HEK293 (cell line): ENCODE measurements at regions not wholly inside any gene's neighbourhood (a gene's known extent, or its start where the extent isn't known, plus 50 kb on each side); places are given as distances from the start of the nearest gene placed in this dataset.

ENCODE experiments used
- CTCF ChIA-PET: fragments of 350-600 bp; formaldehyde crosslinking; extraction: SDS; loops from one replicate; lab custom pipeline; 2021; ENCODE audit warnings: antibody characterized with exemption; lab: Yijun Ruan, JAX
- POLR2A ChIA-PET: fragments of 300-600 bp; formaldehyde crosslinking; extraction: SDS; loops from one replicate; lab custom pipeline; 2020; ENCODE audit warnings: antibody characterized with exemption, inconsistent platforms; lab: Yijun Ruan, JAX
- H3K27ac ChIP-seq: fragments of 200-500 bp; sonication (Bioruptor generic); 2 replicates; pipeline ENCODE4 v1.5.1; 2014; ENCODE audit warnings: low read depth, low read length, control low read depth, inconsistent platforms; ENCODE audit errors: extremely low read depth
- H3K36me3 ChIP-seq, 2 experiments: fragments of 200-500 bp in 1 of 2; sonication (Bioruptor generic) in 1 of 2; 1 replicate in 1 of 2; 2 replicates in 1 of 2; pipeline ENCODE4 v1.5.1; 2014 to 2017; ENCODE audit warnings: inconsistent platforms in 2 of 2, low read length in 2 of 2; ENCODE audit not compliant: control insufficient read depth in 2 of 2, insufficient read depth in 1 of 2
- H3K4me1 ChIP-seq: fragments of 200-500 bp; sonication (Bioruptor generic); 2 replicates; pipeline ENCODE4 v1.5.1; 2014; ENCODE audit warnings: mild to moderate bottlenecking, low read length, inconsistent platforms; ENCODE audit not compliant: control insufficient read depth, insufficient read depth
- H3K4me3 ChIP-seq: 2 replicates; pipeline ENCODE4 v1.5.1; 2011; ENCODE audit warnings: low read depth, mild to moderate bottlenecking, control low read depth, low read length, moderate library complexity
- H3K9me3 ChIP-seq: fragments of 200-500 bp; sonication (Bioruptor generic); 2 replicates; pipeline ENCODE4 v1.5.1; 2014; ENCODE audit warnings: low read depth, low read length, inconsistent platforms; ENCODE audit not compliant: control insufficient read depth, insufficient read depth
- ATF2 ChIP-seq: fragments of 450-650 bp; formaldehyde crosslinking; IDR thresholded peaks from 2 replicates; pipeline ENCODE4 v1.5.1; 2016; ENCODE audit warnings: missing biosample characterization, missing genetic modification characterization, low read depth
- BCL11A ChIP-seq: fragments of 450-650 bp; formaldehyde crosslinking; IDR thresholded peaks from 2 replicates; pipeline ENCODE4 v1.5.1; 2016; ENCODE audit warnings: low read depth, missing biosample characterization, missing genetic modification characterization
- GFI1B ChIP-seq: fragments of 450-650 bp; formaldehyde crosslinking; IDR thresholded peaks from 2 replicates; pipeline ENCODE4 v1.5.1; 2016; ENCODE audit warnings: missing biosample characterization, missing genetic modification characterization
- GLI2 ChIP-seq: fragments of 450-650 bp; formaldehyde crosslinking; IDR thresholded peaks from 2 replicates; pipeline ENCODE4; 2017; ENCODE audit warnings: missing biosample characterization, missing genetic modification characterization, low read depth, borderline replicate concordance
- MYNN ChIP-seq: fragments of 450-650 bp; formaldehyde crosslinking; IDR thresholded peaks from 2 replicates; pipeline ENCODE4 v1.5.1; 2016; ENCODE audit warnings: missing biosample characterization, missing genetic modification characterization, borderline replicate concordance
- SCRT1 ChIP-seq: fragments of 450-650 bp; formaldehyde crosslinking; IDR thresholded peaks from 2 replicates; pipeline ENCODE4 v1.5.1; 2016; ENCODE audit warnings: missing biosample characterization, missing genetic modification characterization, borderline replicate concordance
- ZBTB11 ChIP-seq: fragments of 450-650 bp; formaldehyde crosslinking; conservative IDR thresholded peaks from 2 replicates; pipeline ENCODE4 v1.5.1; 2016; ENCODE audit warnings: low read depth, missing biosample characterization, missing genetic modification characterization
- ZBTB48 ChIP-seq: fragments of 450-650 bp; formaldehyde crosslinking; IDR thresholded peaks from 2 replicates; pipeline ENCODE4 v1.5.1; 2016; ENCODE audit warnings: missing biosample characterization, missing genetic modification characterization
- ZIC2 ChIP-seq: fragments of 450-650 bp; formaldehyde crosslinking; IDR thresholded peaks from 2 replicates; pipeline ENCODE4 v1.5.1; 2016; ENCODE audit warnings: missing biosample characterization, missing genetic modification characterization
- ZNF121 ChIP-seq: fragments of 450-650 bp; formaldehyde crosslinking; IDR thresholded peaks from 2 replicates; pipeline ENCODE4 v1.5.1; 2016; ENCODE audit warnings: missing biosample characterization, missing genetic modification characterization
- ZNF132 ChIP-seq: fragments of 450-650 bp; formaldehyde crosslinking; IDR thresholded peaks from 2 replicates; pipeline ENCODE4 v1.5.1; 2017; ENCODE audit warnings: missing biosample characterization, missing genetic modification characterization, borderline replicate concordance
- ZNF140 ChIP-seq: fragments of 450-650 bp; formaldehyde crosslinking; IDR thresholded peaks from 2 replicates; pipeline ENCODE4 v1.5.1; 2016; ENCODE audit warnings: missing biosample characterization, missing genetic modification characterization
- ZNF146 ChIP-seq: fragments of 450-650 bp; formaldehyde crosslinking; IDR thresholded peaks from 2 replicates; pipeline ENCODE4 v1.5.1; 2016; ENCODE audit warnings: missing biosample characterization, missing genetic modification characterization
- ZNF16 ChIP-seq: fragments of 450-650 bp; formaldehyde crosslinking; IDR thresholded peaks from 2 replicates; pipeline ENCODE4 v1.5.1; 2016; ENCODE audit warnings: low read depth, missing biosample characterization, missing genetic modification characterization
- ZNF211 ChIP-seq: fragments of 450-650 bp; formaldehyde crosslinking; IDR thresholded peaks from 2 replicates; pipeline ENCODE4 v1.5.1; 2016; ENCODE audit warnings: low read depth, missing biosample characterization, missing genetic modification characterization
- ZNF26 ChIP-seq: fragments of 450-650 bp; formaldehyde crosslinking; IDR thresholded peaks from 2 replicates; pipeline ENCODE4 v1.5.1; 2016; ENCODE audit warnings: missing biosample characterization, missing genetic modification characterization
- ZNF341 ChIP-seq: fragments of 450-650 bp; formaldehyde crosslinking; IDR thresholded peaks from 2 replicates; pipeline ENCODE4; 2016; ENCODE audit warnings: low read depth, missing biosample characterization, missing genetic modification characterization
- ZNF416 ChIP-seq: fragments of 450-650 bp; formaldehyde crosslinking; IDR thresholded peaks from 2 replicates; pipeline ENCODE4 v1.5.1; 2016; ENCODE audit warnings: missing biosample characterization, missing genetic modification characterization
- ZNF548 ChIP-seq: fragments of 450-650 bp; formaldehyde crosslinking; IDR thresholded peaks from 2 replicates; pipeline ENCODE4 v1.5.1; 2016; ENCODE audit warnings: missing biosample characterization, missing genetic modification characterization
- ZNF660 ChIP-seq: fragments of 450-650 bp; IDR thresholded peaks from 2 replicates; pipeline ENCODE4 v1.5.1; 2018; ENCODE audit warnings: missing biosample characterization, mild to moderate bottlenecking, missing genetic modification characterization
- ZNF677 ChIP-seq: fragments of 450-650 bp; IDR thresholded peaks from 2 replicates; pipeline ENCODE4 v1.5.0; 2018; ENCODE audit warnings: missing biosample characterization, mild to moderate bottlenecking, missing genetic modification characterization, moderate library complexity
- ZNF837 ChIP-seq: fragments of 450-650 bp; formaldehyde crosslinking; IDR thresholded peaks from 2 replicates; pipeline ENCODE4 v1.5.1; 2016; ENCODE audit warnings: missing biosample characterization, missing genetic modification characterization
- ZNF843 ChIP-seq: fragments of 450-650 bp; formaldehyde crosslinking; IDR thresholded peaks from 2 replicates; pipeline ENCODE4 v1.5.1; 2016; ENCODE audit warnings: missing biosample characterization, missing genetic modification characterization
- ZSCAN4 ChIP-seq: fragments of 450-650 bp; formaldehyde crosslinking; IDR thresholded peaks from 2 replicates; pipeline ENCODE4 v1.5.1; 2017; ENCODE audit warnings: missing biosample characterization, missing genetic modification characterization
- ZXDB ChIP-seq: fragments of 450-650 bp; formaldehyde crosslinking; IDR thresholded peaks from 2 replicates; pipeline ENCODE4 v1.5.1; 2016; ENCODE audit warnings: missing biosample characterization, missing genetic modification characterization

GRCh38 chr9:81314490-81314889, 374.9 kb downstream of the TLE1 start:
- POLR2A ChIA-PET, result no interaction called here
- TF ChIP-seq ZBTB11, result no peak
- TF ChIP-seq ZNF132 (tag by site-specific recombination), result no peak
- TF ChIP-seq BCL11A, result no peak
- no peak for TF ChIP-seq ZNF341 (tag by site-specific recombination)
- TF ChIP-seq ZNF121 (tag by site-specific recombination), result no peak
- no peak for TF ChIP-seq ATF2 (tag by site-specific recombination)
- TF ChIP-seq, all 188 proteins: peak for 0
- Histone ChIP-seq H3K36me3 (no peaks in the 10 kb centered on the region), H3K27ac (no peak overlapping the region), H3K4me3 (no peak overlapping the region), H3K4me1 (no peaks in the 10 kb centered on the region), H3K9me3 (no peaks in the 10 kb centered on the region)
- CTCF ChIA-PET, result no interaction called here

GRCh38 chr9:81313877-81314276, 375.5 kb downstream of the TLE1 start:
- Histone ChIP-seq H3K4me1 (no peaks in the 10 kb centered on the region), H3K27ac (no peak overlapping the region), H3K4me3 (no peak overlapping the region), H3K9me3 (no peaks in the 10 kb centered on the region), H3K36me3 (no peaks in the 10 kb centered on the region)
- CTCF ChIA-PET, result no interaction called here
- TF ChIP-seq ZIC2 (no peak), ZNF843 (tag by site-specific recombination) (no peak)
- POLR2A ChIA-PET, result no interaction called here

- TF ChIP-seq ZNF211 (tag by site-specific recombination) (no peak), ZXDB (no peak), ZNF677 (tag by site-specific recombination) (no peak), ZNF26 (no peak), MYNN (tag by site-specific recombination) (no peak), ZNF548 (no peak), ZNF140 (tag by site-specific recombination) (no peak), ZSCAN4 (tag by site-specific recombination) (no peak), GLI2 (tag by site-specific recombination) (no peak), ZNF837 (tag by site-specific recombination) (no peak), ZNF416 (tag by site-specific recombination) (no peak), GFI1B (no peak), ZNF660 (tag by site-specific recombination) (no peak), ZNF16 (tag by site-specific recombination) (no peak), ZNF146 (no peak), SCRT1 (no peak), ZBTB48 (no peak)
- CTCF ChIA-PET, result interaction anchor here (0.6 to 1.1 kb wide), 2 partner anchors 210 to 237 kb away, joined by 3 read pairs; no protein-coding TSS in a partner anchor
- POLR2A ChIA-PET, result no interaction called here
- Histone ChIP-seq H3K9me3 (no peaks in the 10 kb centered on the region), H3K4me3 (no peak overlapping the region), H3K4me1 (no peaks in the 10 kb centered on the region), H3K27ac (no peak overlapping the region), H3K36me3 (no peaks in the 10 kb centered on the region)
Measured at GRCh38 chr9:81312346-81312745, 377.0 kb downstream of the TLE1 start.
